OCI-LY3 (cell line): ENCODE measurements at regions not wholly inside any gene's neighbourhood (a gene's known extent, or its start where the extent isn't known, plus 50 kb on each side); places are given as distances from the start of the nearest gene placed in this dataset.

ENCODE experiments used
- EZH2phosphoT487 ChIP-seq: fragments of 200-600 bp; shearing (Covaris generic); IDR thresholded peaks from 2 replicates; pipeline ENCODE4 v1.6.1; 2018; ENCODE audit warnings: antibody characterized with exemption, mixed run types, low read depth
- TF ChIP-seq, protein P1 (sequence below): fragments of 200-600, 300-600 bp; sonication (generic); IDR thresholded peaks from 2 replicates; pipeline ENCODE4 v1.5.1; 2014; ENCODE audit warnings: antibody characterized with exemption, low read length, low read depth

DNA sequence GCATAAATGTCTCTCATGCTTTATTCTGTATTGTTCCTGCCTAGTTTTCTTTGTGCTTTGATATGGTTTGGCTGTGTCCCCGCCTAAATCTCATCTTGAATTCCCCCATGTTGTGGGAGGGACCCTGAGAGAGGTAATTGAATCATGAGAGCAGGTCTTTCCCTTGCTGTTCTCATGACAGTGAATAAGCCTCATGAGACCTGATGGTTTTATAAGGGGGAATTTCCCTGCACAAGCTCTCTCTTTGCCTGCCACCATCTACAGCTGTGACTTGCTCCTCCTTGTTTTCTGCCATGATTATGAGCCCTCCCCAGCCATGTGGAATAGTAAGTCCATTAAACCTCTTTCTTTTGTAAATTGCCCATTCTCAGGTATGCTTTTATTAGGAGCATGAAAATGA lies 1596.6 kb downstream of the SI start:
- TF ChIP-seq, protein P1, sequence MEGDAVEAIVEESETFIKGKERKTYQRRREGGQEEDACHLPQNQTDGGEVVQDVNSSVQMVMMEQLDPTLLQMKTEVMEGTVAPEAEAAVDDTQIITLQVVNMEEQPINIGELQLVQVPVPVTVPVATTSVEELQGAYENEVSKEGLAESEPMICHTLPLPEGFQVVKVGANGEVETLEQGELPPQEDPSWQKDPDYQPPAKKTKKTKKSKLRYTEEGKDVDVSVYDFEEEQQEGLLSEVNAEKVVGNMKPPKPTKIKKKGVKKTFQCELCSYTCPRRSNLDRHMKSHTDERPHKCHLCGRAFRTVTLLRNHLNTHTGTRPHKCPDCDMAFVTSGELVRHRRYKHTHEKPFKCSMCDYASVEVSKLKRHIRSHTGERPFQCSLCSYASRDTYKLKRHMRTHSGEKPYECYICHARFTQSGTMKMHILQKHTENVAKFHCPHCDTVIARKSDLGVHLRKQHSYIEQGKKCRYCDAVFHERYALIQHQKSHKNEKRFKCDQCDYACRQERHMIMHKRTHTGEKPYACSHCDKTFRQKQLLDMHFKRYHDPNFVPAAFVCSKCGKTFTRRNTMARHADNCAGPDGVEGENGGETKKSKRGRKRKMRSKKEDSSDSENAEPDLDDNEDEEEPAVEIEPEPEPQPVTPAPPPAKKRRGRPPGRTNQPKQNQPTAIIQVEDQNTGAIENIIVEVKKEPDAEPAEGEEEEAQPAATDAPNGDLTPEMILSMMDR, result no peak
- TF ChIP-seq EZH2phosphoT487, result no peak
